Bone marrow (tissue), 2 donors: ENCODE measurements at regions not wholly inside any gene's neighbourhood (a gene's known extent, or its start where the extent isn't known, plus 50 kb on each side); places are given as distances from the start of the nearest gene placed in this dataset.

Experiments
- DNase-seq, 2 donors: peaks; one replicate each; lab custom pipeline; 2025; lab: John Stamatoyannopoulos, UW

- no peak for DNase-seq
Observed at GRCh38 chr21:35223480-35224156, 174.5 kb upstream of the RUNX1 start.

DNA sequence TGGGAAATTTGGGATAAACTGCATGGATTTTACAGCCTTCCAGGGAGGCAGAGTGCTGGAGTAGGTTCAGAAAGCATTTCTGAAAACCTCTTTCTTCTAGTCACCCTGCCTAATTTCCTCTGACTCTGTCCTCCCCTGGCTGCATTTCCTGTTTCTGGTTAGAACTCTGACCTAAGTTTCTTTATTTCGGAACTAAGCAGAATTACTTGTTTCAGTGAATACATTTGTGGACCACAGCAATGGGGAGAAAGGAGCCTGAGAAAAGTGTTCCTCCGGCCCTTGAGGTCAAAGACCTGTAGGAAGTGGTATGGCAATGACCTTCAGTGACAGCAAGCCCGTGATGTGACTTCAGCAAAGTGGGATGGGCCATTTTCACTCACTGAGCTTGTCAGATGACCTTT, 173.4 kb upstream of the RUNX1 start:
- DNase-seq, result peak in 1 of 2 donors; percentile 62

DNA sequence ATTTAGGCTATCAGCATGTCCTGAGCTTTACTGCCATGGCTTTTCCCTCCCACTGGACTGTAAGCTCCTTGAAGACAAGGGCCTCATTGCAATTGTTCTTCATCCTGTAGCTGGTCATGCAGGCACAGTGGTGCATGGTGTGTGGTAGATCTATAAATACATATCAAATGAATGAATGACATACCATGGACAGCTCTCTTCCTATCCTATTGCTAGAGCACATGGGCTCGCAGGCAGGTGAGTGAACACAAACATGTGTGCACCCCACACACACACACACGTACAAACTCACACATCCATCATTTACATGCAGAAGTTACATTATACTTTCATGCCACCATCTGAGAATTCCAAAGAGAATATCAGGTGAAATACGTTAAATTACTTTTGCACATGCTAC, 172.9 kb upstream of the RUNX1 start:
- DNase-seq, result no peak

GRCh38 chr21:35220301-35220700, 171.2 kb upstream of the RUNX1 start:
- no peak for DNase-seq

- no peak for DNase-seq
Observed at GRCh38 chr21:35219719-35220118, 170.6 kb upstream of the RUNX1 start.

- no peak for DNase-seq
Observed at GRCh38 chr21:35219291-35219690, 170.2 kb upstream of the RUNX1 start.

- no peak for DNase-seq
Observed at GRCh38 chr21:35217504-35218060, 168.5 kb upstream of the RUNX1 start.

DNA sequence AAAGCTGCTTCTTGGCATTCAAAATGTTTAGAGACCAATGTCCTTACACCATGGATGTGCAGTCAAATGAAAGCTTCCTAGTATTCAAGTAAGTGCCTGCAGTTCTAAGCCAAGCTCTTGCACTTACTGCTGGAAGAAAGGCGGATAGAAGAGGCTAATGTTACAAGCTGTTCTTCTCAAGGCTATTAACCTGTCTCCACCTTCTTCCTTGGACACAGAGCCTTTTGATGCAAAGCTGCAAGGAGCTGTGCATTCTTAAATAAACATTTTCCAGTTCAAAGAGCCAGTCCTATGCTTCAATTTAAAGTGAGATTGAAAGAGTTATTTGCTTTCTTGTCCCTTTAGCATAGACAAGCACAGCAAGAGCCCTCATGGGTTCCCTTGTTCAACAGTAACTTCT, 167.9 kb upstream of the RUNX1 start:
- DNase-seq, result no peak

GRCh38 chr21:35215870-35216269, 166.8 kb upstream of the RUNX1 start:
- DNase-seq, result no peak

GRCh38 chr21:35212393-35213127, 163.5 kb upstream of the RUNX1 start:
- DNase-seq, result no peak

- no peak for DNase-seq
Observed at GRCh38 chr21:35211782-35212181, 162.7 kb upstream of the RUNX1 start.

DNA sequence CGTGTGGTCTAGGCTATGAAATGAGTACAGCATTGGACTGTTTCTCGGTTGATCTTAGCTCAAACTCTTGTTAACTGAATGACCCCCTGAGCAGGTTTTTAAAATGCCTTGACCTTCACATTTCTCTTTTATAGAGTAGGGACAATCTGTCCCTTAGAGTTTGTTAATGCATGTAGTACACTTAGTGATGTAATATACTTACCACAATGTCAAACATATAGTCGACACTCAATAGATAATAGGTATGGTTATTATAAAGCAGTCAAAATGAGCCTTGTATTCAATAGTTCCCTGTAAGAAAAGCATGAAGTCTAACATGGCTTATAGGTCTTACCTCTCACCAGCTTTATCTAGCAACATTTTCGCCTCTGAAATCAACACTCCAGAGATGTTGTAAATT, 161.0 kb upstream of the RUNX1 start:
- no peak for DNase-seq

DNA sequence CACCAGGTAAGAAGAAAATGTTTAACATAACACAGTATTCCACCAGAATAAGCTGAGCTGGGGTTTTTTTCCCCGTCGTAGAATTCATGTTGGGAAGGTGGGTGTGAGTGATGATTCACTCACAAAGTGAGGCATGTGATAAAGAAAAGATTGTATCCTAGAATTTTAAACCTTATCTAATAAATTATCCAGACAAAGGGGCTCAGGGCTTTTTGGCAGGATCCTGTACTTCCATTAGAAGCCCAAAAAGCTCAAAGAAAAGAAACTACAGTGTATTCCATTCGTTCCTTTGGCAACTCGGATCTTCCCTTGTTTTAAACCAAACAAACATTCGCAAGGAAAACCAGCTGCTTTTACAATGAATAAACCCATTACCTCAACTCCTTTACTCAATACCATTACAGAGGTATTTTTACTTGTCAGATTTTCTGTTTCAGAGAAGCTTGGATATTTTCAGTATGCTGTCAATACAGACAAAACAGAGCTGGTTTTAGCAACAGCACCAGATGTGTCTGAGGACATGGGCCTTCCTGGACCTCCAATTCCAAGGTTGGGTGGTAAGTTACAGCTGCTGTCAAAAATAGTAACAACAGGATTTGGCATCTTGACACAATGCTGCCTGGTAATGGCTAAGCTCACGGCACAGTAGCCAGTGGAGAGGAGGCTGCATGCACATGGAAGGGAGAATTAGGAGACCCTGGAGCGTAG, 159.9 kb upstream of the RUNX1 start:
- DNase-seq, result no peak

GRCh38 chr21:35208104-35208503, 159.0 kb upstream of the RUNX1 start:
- DNase-seq, result no peak

GRCh38 chr21:35207322-35207721, 158.2 kb upstream of the RUNX1 start:
- no peak for DNase-seq

DNA sequence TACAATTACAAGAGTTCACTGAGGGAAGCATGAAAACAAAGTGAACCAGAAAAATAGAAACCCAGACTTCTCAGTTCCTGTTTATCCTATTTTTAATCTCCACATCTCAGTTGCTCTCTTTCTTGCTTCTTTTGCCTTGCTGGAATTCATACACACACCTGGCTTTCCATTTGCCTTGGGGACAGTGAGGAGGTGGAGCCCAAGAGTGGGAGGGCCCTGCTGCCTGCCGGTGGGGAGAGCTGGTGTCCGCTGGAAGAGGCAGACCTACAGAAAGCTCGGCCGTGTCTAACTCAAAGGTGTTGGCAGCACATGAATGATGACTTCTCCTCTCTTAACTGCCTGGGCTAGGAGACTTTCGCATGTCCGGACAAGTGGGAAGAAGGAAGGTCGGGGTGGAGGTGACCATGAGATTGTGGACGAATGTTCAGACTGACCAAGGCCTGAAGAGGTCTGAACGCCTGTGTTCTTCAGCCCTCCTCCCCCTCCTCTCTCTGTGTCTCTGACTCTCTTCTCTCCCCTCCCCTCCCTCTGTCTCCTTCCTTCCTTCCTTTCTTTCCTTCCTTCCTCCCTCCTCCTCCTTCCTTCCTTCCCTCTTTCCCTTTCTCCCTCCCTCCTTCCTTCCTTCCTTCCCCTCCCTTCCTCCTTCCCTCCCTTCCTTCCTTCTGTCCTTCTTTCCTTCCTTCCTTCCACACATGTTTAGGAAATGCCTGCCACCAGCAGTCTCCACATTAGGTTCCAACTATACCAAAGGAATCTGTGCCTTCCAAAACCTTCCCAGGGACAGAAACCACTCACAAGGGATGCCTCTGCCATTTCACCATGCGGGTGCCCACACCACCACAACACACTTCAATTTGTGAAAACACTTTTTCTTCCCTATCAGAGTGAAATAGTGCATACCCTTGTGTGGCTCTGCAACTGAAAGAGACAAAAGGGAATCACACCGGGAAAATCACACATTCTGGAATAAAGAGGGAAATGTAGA, 157.3 kb upstream of the RUNX1 start:
- DNase-seq, result no peak

- peak in 1 of 2 donors; percentile 78 for DNase-seq
Observed at GRCh38 chr21:35204850-35205541, 155.9 kb upstream of the RUNX1 start.

GRCh38 chr21:35204125-35204524, 155.0 kb upstream of the RUNX1 start:
- no peak for DNase-seq

- no peak for DNase-seq
Observed at GRCh38 chr21:35203093-35203977, 154.2 kb upstream of the RUNX1 start.

DNA sequence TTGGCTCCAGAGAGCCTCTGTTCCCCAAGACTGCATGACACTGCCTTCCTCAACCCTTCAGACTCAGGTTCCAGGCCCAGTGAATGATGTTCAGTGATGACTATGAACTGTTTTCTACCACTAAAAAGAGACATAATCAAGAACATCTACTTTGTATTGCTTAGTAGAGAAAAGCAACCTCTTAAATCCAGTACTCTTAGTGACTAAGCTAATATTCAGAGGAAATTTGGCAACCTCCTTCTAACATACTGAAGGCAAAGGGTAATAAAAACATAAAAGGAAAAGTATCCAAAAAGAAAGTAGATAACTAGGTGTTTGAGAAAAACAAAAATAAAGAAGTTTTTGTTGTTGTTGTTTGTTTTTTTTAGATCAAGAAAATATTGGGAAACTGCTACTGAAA, 153.3 kb upstream of the RUNX1 start:
- no peak for DNase-seq
